Glutamatergic neuron (in vitro differentiated cells): ENCODE measurements at regions not wholly inside any gene's neighbourhood (a gene's known extent, or its start where the extent isn't known, plus 50 kb on each side); places are given as distances from the start of the nearest gene placed in this dataset.

ENCODE experiments used
- DNase-seq: peaks from one replicate; pipeline ENCODE4 v3.0.0; 2022
- H3K27ac Mint-ChIP-seq: one replicate; pipeline ENCODE4 v1.8.0; 2020; ENCODE audit warnings: mild to moderate bottlenecking, mixed read lengths, inconsistent platforms; ENCODE audit not compliant: unreplicated experiment
- H3K27me3 Mint-ChIP-seq: one replicate; pipeline ENCODE4 v1.8.0; 2020; ENCODE audit warnings: mild to moderate bottlenecking, moderate library complexity, mixed read lengths, inconsistent platforms; ENCODE audit not compliant: unreplicated experiment
- H3K36me3 Mint-ChIP-seq: one replicate; pipeline ENCODE4 v1.8.0; 2020; ENCODE audit warnings: mild to moderate bottlenecking, mixed read lengths, inconsistent platforms; ENCODE audit not compliant: unreplicated experiment
- H3K4me1 Mint-ChIP-seq: one replicate; pipeline ENCODE4 v1.8.0; 2020; ENCODE audit warnings: mild to moderate bottlenecking, low read depth, mixed read lengths, inconsistent platforms; ENCODE audit not compliant: unreplicated experiment
- H3K4me3 Mint-ChIP-seq: one replicate; pipeline ENCODE4 v1.8.0; 2020; ENCODE audit warnings: mild to moderate bottlenecking, mixed read lengths, inconsistent platforms; ENCODE audit not compliant: unreplicated experiment
- H3K9me3 Mint-ChIP-seq: one replicate; pipeline ENCODE4 v1.8.0; 2020; ENCODE audit warnings: mild to moderate bottlenecking, moderate library complexity, mixed read lengths, inconsistent platforms; ENCODE audit not compliant: unreplicated experiment
- CTCF ChIP-seq: fragments of 200-600 bp; sonication (generic); IDR thresholded peaks from one replicate; pipeline ENCODE4 v1.5.0; 2021; ENCODE audit not compliant: partially characterized antibody, unreplicated experiment

- Mint-ChIP-seq H3K27me3 (peaks cover 13% of the 10 kb centered on the region), H3K4me3 (no peak overlapping the region), H3K27ac (no peak overlapping the region), H3K36me3 (peaks cover 4% of the 10 kb centered on the region), H3K4me1 (peaks cover 7% of the 10 kb centered on the region), H3K9me3 (peaks cover 4% of the 10 kb centered on the region)
- no peak for TF ChIP-seq CTCF
- no peak for DNase-seq
Measured at GRCh38 chr20:47956268-47956995, 171.2 kb upstream of the SULF2 start.

GRCh38 chr20:47953471-47953870 is 168.2 kb upstream of the SULF2 start:
- Mint-ChIP-seq H3K4me3 (no peak overlapping the region), H3K27ac (no peak overlapping the region), H3K4me1 (peaks cover 8% of the 10 kb centered on the region), H3K36me3 (no peaks in the 10 kb centered on the region), H3K27me3 (peaks cover 10% of the 10 kb centered on the region), H3K9me3 (peaks cover 7% of the 10 kb centered on the region)
- no peak for DNase-seq
- no peak for TF ChIP-seq CTCF

DNA sequence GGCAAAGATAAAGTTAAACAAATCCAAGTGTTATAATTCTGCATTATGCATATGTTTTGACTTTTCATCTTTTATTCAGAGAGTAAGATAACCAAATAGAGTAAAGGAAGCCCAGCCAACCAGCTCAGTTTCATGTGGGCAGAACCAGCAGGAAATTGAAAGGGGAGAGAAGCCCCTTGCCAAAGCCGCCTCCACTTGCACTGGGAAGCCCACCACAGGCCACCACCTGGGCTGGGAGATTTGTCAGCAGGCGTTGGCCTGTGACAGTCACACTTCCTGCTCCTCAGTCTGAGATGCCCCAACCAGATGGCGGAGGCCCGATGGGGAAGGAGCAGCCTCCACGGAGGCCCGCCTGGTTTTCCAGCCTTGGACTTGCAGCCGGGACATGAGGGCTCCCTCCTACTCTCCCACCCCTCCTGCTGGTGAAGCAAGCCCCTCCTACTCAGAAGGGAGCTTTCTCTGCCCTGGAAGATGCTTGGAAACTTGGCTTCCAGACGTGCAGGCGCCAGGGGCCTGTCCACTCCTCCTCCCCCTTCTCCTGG is 166.8 kb upstream of the SULF2 start:
- TF ChIP-seq CTCF = no peak
- Mint-ChIP-seq H3K27me3 (peaks cover 10% of the 10 kb centered on the region), H3K27ac (no peak overlapping the region), H3K36me3 (no peaks in the 10 kb centered on the region), H3K9me3 (peaks cover 7% of the 10 kb centered on the region), H3K4me1 (peaks cover 8% of the 10 kb centered on the region), H3K4me3 (no peak overlapping the region)
- no peak for DNase-seq

DNA sequence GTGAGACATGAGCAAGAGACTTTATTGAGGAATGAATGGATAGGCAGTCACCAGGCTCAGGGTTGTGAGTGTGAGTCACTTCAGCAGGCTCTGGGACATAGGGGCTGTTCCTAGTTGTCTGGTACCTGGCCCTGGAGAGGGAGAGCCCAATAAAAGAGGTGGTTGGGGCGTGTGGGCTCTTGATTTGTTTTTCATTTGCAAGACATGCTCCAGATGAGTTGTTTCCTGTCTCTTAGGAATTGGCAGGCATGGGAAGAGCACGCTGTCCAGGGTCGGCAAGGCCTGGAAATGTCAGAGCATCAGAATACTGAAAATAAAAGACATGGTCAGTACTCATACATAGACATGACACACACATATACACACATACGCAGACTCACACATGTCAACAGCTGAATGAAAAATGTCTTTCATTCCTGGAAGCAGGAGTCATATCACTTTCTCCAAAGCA is 166.3 kb upstream of the SULF2 start:
- Mint-ChIP-seq H3K4me1 (peaks cover 13% of the 10 kb centered on the region), H3K4me3 (no peak overlapping the region), H3K27me3 (peaks cover 10% of the 10 kb centered on the region), H3K36me3 (no peaks in the 10 kb centered on the region), H3K9me3 (peaks cover 7% of the 10 kb centered on the region), H3K27ac (no peak overlapping the region)
- DNase-seq = no peak
- TF ChIP-seq CTCF = no peak

GRCh38 chr20:47950913-47951283 is 165.6 kb upstream of the SULF2 start:
- no peaks in the 10 kb centered on the region for H3K36me3 Mint-ChIP-seq
- no peak overlapping the region for H3K4me3 Mint-ChIP-seq
- no peak for DNase-seq
- no peak for TF ChIP-seq CTCF
- peaks cover 7% of the 10 kb centered on the region for H3K9me3 Mint-ChIP-seq
- peaks cover 10% of the 10 kb centered on the region for H3K27me3 Mint-ChIP-seq
- peaks cover 13% of the 10 kb centered on the region for H3K4me1 Mint-ChIP-seq
- H3K27ac Mint-ChIP-seq = no peak overlapping the region
